B cell (primary cell): ENCODE measurements at regions not wholly inside any gene's neighbourhood (a gene's known extent, or its start where the extent isn't known, plus 50 kb on each side); places are given as distances from the start of the nearest gene placed in this dataset.

Source experiments
- ATAC-seq: fragments of 200-7000 bp; cut with Tn5 transposase; one replicate; pipeline ENCODE4 v1.10.0; 2021; ENCODE audit warnings: low read depth, mild to moderate bottlenecking, moderate number of reproducible peaks, moderate library complexity
- CTCF ChIA-PET: fragments of 350-600 bp; sonication (Branson Sonifier 250); formaldehyde crosslinking; loops from one replicate; lab custom pipeline; 2021; ENCODE audit warnings: antibody characterized with exemption, inconsistent platforms; lab: Charles Lee
- POLR2A ChIA-PET: fragments of 350-600 bp; sonication (Branson Sonifier 250); formaldehyde crosslinking; loops from one replicate; lab custom pipeline; 2021; ENCODE audit warnings: antibody characterized with exemption; lab: Charles Lee
- DNase-seq: peaks from one replicate; pipeline ENCODE4 v3.0.0; 2013
- H2AFZ ChIP-seq: 2 replicates; pipeline ENCODE4 v1.6.1; 2012; ENCODE audit warnings: mild to moderate bottlenecking, low read depth, low read length; ENCODE audit not compliant: insufficient read depth, poor library complexity, severe bottlenecking
- H3K27ac ChIP-seq, 2 donors: 1 replicate in 1 of 2; 2 replicates in 1 of 2; pipeline ENCODE4 v1.5.1; 2012 to 2013; ENCODE audit warnings: low read length in 2 of 2, mild to moderate bottlenecking in 2 of 2, moderate library complexity in 1 of 2
- H3K27me3 ChIP-seq, 4 experiments: fragments of 200-600 bp in 1 of 4; sonication (generic) in 1 of 4; replicated peaks in 1 of 4; 1 replicate in 2 of 4; 2 replicates in 2 of 4; pipeline versions ENCODE4 v1.6.1 to v1.7.0; 2013 to 2016; ENCODE audit warnings: low read length in 3 of 4, mild to moderate bottlenecking in 2 of 4, mixed read lengths in 1 of 4, moderate library complexity in 1 of 4; ENCODE audit not compliant: insufficient read depth in 4 of 4, control insufficient read depth in 3 of 4; ENCODE audit errors: control extremely low read depth in 1 of 4
- H3K36me3 ChIP-seq, 2 experiments: replicated peaks in 1 of 2; 1 replicate in 1 of 2; 2 replicates in 1 of 2; pipeline versions ENCODE4 v1.6.1 to v1.7.1; 2013; ENCODE audit warnings: low read length in 1 of 2; ENCODE audit not compliant: insufficient read depth in 2 of 2, control insufficient read depth in 1 of 2; ENCODE audit errors: control extremely low read depth in 1 of 2, extremely low read depth in 1 of 2
- H3K4me1 ChIP-seq, 2 donors: fragments of 200-600 bp in 1 of 2; sonication (generic) in 1 of 2; 1 replicate in 1 of 2; 2 replicates in 1 of 2; pipeline versions ENCODE4 v1.5.1 to v1.6.1; 2013 to 2017; ENCODE audit warnings: low read length in 2 of 2; ENCODE audit not compliant: control insufficient read depth in 2 of 2, insufficient read depth in 2 of 2
- H3K4me2 ChIP-seq: replicated peaks from 2 replicates; pipeline ENCODE3; 2012; ENCODE audit warnings: mild to moderate bottlenecking, low read depth, low read length; ENCODE audit not compliant: poor library complexity, severe bottlenecking
- H3K4me3 ChIP-seq, 5 experiments: fragments of 200-600 bp in 1 of 5; sonication (generic) in 1 of 5; 1 replicate in 3 of 5; 2 replicates in 2 of 5; pipeline versions ENCODE4 v1.5.1 to v1.7.0; 2011 to 2016; ENCODE audit warnings: low read length in 4 of 5, mild to moderate bottlenecking in 4 of 5, low read depth in 2 of 5, control low read depth in 1 of 5, moderate library complexity in 1 of 5; ENCODE audit not compliant: insufficient read depth in 1 of 5; ENCODE audit errors: control extremely low read depth in 1 of 5, extremely low read depth in 1 of 5
- H3K79me2 ChIP-seq: fragments of 200-600 bp; sonication (generic); one replicate; pipeline ENCODE4 v1.6.0; 2016; ENCODE audit warnings: low read length; ENCODE audit not compliant: control insufficient read depth, insufficient read depth
- H3K9ac ChIP-seq: fragments of 200-600 bp; sonication (generic); 2 replicates; pipeline ENCODE4 v1.6.1; 2017; ENCODE audit warnings: mild to moderate bottlenecking, low read length, moderate library complexity
- H3K9me3 ChIP-seq, 3 donors: one replicate each; pipeline versions ENCODE4 v1.6.1 to v1.7.1; 2013; ENCODE audit warnings: low read length in 2 of 3; ENCODE audit not compliant: control insufficient read depth in 2 of 3, insufficient read depth in 1 of 3; ENCODE audit errors: control extremely low read depth in 1 of 3
- H4K20me1 ChIP-seq: 2 replicates; pipeline ENCODE4 v1.6.0; 2012; ENCODE audit warnings: mild to moderate bottlenecking, low read length; ENCODE audit not compliant: insufficient read depth, control insufficient read depth, poor library complexity, severe bottlenecking
- H3K27ac Mint-ChIP-seq: one replicate; pipeline ENCODE4 v1.8.0; 2021; ENCODE audit warnings: mixed read lengths
- H3K27me3 Mint-ChIP-seq: one replicate; pipeline ENCODE4 v1.8.0; 2021; ENCODE audit warnings: mixed read lengths
- H3K4me1 Mint-ChIP-seq: one replicate; pipeline ENCODE4 v1.8.0; 2021; ENCODE audit warnings: mixed read lengths
- H3K4me3 Mint-ChIP-seq: one replicate; pipeline ENCODE4 v1.8.0; 2021; ENCODE audit warnings: mixed read lengths
- H3K9me3 Mint-ChIP-seq: one replicate; pipeline ENCODE4 v1.8.0; 2022; ENCODE audit warnings: mixed read lengths; ENCODE audit not compliant: insufficient read depth
- EZH2 ChIP-seq: IDR thresholded peaks from 2 replicates; pipeline ENCODE4 v1.6.1; 2012; ENCODE audit warnings: borderline replicate concordance, low read depth, mild to moderate bottlenecking, moderate library complexity, low read length; ENCODE audit not compliant: insufficient read depth, poor library complexity, severe bottlenecking
- WGBS: methylation state at CpG from one replicate; pipeline ENCODE4 v1.1.5; 2013; ENCODE audit warnings: missing lambda C conversion rate; ENCODE audit not compliant: insufficient coverage; 5-methylcytosine and 5-hydroxymethylcytosine counted together
- intact Hi-C: fragments of 100-400 bp; cut with micrococcal nuclease; formaldehyde crosslinking; loops from one replicate; pipeline ENCODE4 v1.10.0; 2022
- TF ChIP-seq, protein P1 (sequence below): fragments of 200-600 bp; IDR thresholded peaks from one replicate; pipeline ENCODE4 v1.8.0; 2022; ENCODE audit warnings: antibody characterized with exemption, mild to moderate bottlenecking

DNA sequence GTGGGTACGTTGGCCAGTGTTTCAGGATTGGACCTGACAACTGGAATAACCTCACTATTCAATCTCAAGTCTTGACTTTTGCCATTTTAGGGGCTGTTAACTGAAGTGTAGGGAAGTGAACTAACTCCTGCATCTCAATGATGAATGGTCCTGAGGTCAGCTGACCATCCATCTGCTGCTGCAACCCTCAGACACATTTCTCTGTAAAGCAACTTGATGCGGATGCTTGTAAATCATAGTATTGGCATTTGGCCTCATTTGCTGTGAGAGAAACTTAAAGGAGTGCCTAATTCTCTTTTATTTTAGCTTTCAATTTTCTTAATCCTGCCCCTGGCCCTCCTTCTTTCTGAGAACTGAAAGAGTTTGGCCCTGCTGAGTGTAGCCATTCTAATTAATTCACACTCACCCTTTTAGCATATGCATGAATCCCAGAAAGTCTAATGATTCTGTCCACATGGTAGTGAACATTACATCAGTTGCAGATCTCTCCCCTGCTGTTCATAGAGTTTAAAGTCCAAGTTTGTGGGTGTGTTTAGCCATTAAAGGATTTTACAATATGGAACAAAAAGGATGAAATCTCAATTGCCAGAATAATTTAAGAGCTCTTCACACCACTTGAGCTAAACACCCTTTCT lies 1531.4 kb upstream of the SLC10A2 start:
- H3K9me3 ChIP-seq = no peaks in the 10 kb centered on the region
- H3K4me1 ChIP-seq = no peaks in the 10 kb centered on the region
- H4K20me1 ChIP-seq = no peaks in the 10 kb centered on the region
- Mint-ChIP-seq H3K4me1 (no peaks in the 10 kb centered on the region), H3K4me3 (no peak overlapping the region), H3K27ac (no peak overlapping the region), H3K27me3 (no peaks in the 10 kb centered on the region), H3K9me3 (peaks cover 2% of the 10 kb centered on the region)
- no peak overlapping the region for H3K9ac ChIP-seq
- intact Hi-C loops = no loop called here
- ChIA-PET CTCF (no interaction called here), POLR2A (no interaction called here)
- no peak overlapping the region for H2AFZ ChIP-seq
- H3K27me3 ChIP-seq = no peaks in the 10 kb centered on the region
- DNase-seq = no peak
- no peak for ATAC-seq
- no peak overlapping the region for H3K4me2 ChIP-seq
- H3K4me3 ChIP-seq = no peak overlapping the region
- no peaks in the 10 kb centered on the region for H3K36me3 ChIP-seq
- H3K79me2 ChIP-seq = no peaks in the 10 kb centered on the region
- TF ChIP-seq, protein P1, sequence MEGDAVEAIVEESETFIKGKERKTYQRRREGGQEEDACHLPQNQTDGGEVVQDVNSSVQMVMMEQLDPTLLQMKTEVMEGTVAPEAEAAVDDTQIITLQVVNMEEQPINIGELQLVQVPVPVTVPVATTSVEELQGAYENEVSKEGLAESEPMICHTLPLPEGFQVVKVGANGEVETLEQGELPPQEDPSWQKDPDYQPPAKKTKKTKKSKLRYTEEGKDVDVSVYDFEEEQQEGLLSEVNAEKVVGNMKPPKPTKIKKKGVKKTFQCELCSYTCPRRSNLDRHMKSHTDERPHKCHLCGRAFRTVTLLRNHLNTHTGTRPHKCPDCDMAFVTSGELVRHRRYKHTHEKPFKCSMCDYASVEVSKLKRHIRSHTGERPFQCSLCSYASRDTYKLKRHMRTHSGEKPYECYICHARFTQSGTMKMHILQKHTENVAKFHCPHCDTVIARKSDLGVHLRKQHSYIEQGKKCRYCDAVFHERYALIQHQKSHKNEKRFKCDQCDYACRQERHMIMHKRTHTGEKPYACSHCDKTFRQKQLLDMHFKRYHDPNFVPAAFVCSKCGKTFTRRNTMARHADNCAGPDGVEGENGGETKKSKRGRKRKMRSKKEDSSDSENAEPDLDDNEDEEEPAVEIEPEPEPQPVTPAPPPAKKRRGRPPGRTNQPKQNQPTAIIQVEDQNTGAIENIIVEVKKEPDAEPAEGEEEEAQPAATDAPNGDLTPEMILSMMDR = no peak
- no peak for TF ChIP-seq EZH2
- H3K27ac ChIP-seq = no peak overlapping the region
- WGBS = no CpG with 5 or more reads among the region's 2 CpGs

DNA sequence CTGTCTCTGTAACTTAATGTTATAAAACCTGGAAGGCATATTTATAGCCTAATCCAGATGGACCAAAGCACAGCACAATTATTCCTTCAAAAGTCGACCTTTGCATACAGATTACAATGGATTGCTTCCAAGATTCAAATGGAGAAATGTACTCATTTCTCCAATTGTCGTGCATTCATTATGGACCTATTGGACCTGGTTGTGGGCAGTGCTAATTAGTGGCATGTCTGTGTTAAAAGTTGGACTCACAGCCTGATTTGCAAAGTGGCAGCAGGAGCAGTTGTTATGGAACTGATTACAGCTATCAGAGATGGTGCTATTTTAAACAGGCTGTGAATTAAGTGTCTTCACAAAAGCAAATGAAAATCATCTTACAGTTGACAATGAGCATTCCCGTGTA lies 1529.3 kb upstream of the SLC10A2 start:
- intact Hi-C loops = no loop called here
- Histone ChIP-seq H3K27ac (no peak overlapping the region), H2AFZ (no peak overlapping the region), H3K36me3 (no peaks in the 10 kb centered on the region), H3K27me3 (no peaks in the 10 kb centered on the region), H3K9ac (no peak overlapping the region), H3K9me3 (no peaks in the 10 kb centered on the region), H3K79me2 (no peaks in the 10 kb centered on the region), H3K4me1 (no peaks in the 10 kb centered on the region), H4K20me1 (no peaks in the 10 kb centered on the region), H3K4me2 (no peak overlapping the region), H3K4me3 (no peak overlapping the region)
- DNase-seq (no peak), ATAC-seq (no peak)
- WGBS = 94% methylated on average over 2 of the region's 3 CpGs
- Mint-ChIP-seq H3K4me3 (no peak overlapping the region), H3K9me3 (no peaks in the 10 kb centered on the region), H3K27ac (no peak overlapping the region), H3K27me3 (no peaks in the 10 kb centered on the region), H3K4me1 (no peaks in the 10 kb centered on the region)
- ChIA-PET POLR2A (no interaction called here), CTCF (no interaction called here)
- TF ChIP-seq EZH2 = no peak
- TF ChIP-seq, protein P1 = no peak
